Stimulated activated CD8-positive, alpha-beta memory T cell treated with anti-CD3 and anti-CD28 coated beads, Interleukin-7, amount 100 ng/mL, for 4 hours (primary cell): ENCODE measurements at regions not wholly inside any gene's neighbourhood (a gene's known extent, or its start where the extent isn't known, plus 50 kb on each side); places are given as distances from the start of the nearest gene placed in this dataset.
"Not testable (repeated sequence)": the region's sequence is repeated elsewhere in the genome, so short reads cannot be mapped to it uniquely, and the experiment has no call there.

Experiments used
- DNase-seq, 2 donors: peaks; one replicate each; pipeline ENCODE4 v3.0.0-alpha.2; 2020; ENCODE audit warnings: low read depth in 2 of 2

GRCh38 chr5:89566340-89566739, 683.4 kb upstream of the MEF2C start:
- no peak for DNase-seq

GRCh38 chr5:89560696-89561095, 677.7 kb upstream of the MEF2C start:
- no peak for DNase-seq

GRCh38 chr5:89556215-89556913, 673.4 kb upstream of the MEF2C start:
- DNase-seq: no peak

- DNase-seq: no peak
These were observed 663.7 kb upstream of the MEF2C start for GRCh38 chr5:89546657-89547056.

- DNase-seq: no peak
These were observed 662.6 kb upstream of the MEF2C start for GRCh38 chr5:89545626-89546025.

GRCh38 chr5:89545076-89545475, 662.1 kb upstream of the MEF2C start:
- DNase-seq: no peak

- DNase-seq: no peak
These were observed 659.8 kb upstream of the MEF2C start for GRCh38 chr5:89542736-89543135.

GRCh38 chr5:89537800-89538199, 654.8 kb upstream of the MEF2C start:
- DNase-seq: no peak

- DNase-seq: no peak
These were observed 653.0 kb upstream of the MEF2C start for GRCh38 chr5:89536020-89536419.

GRCh38 chr5:89535411-89535810, 652.4 kb upstream of the MEF2C start:
- no peak for DNase-seq

GRCh38 chr5:89534331-89534730, 651.3 kb upstream of the MEF2C start:
- DNase-seq: no peak

- no peak for DNase-seq
These were observed 641.8 kb upstream of the MEF2C start for GRCh38 chr5:89524785-89525184.

- DNase-seq: not testable (repeated sequence)
These were observed 640.9 kb upstream of the MEF2C start for GRCh38 chr5:89523867-89524266.

- no peak for DNase-seq
These were observed 637.8 kb upstream of the MEF2C start for GRCh38 chr5:89520771-89521170.

- DNase-seq: no peak
These were observed 630.5 kb upstream of the MEF2C start for GRCh38 chr5:89513299-89514044.

- no peak for DNase-seq
These were observed 621.1 kb upstream of the MEF2C start for GRCh38 chr5:89504051-89504450.

GRCh38 chr5:89499787-89500186, 616.8 kb upstream of the MEF2C start:
- no peak for DNase-seq

GRCh38 chr5:89498699-89499098, 615.7 kb upstream of the MEF2C start:
- no peak for DNase-seq

- DNase-seq: no peak
These were observed 610.4 kb upstream of the MEF2C start for GRCh38 chr5:89493414-89493813.

GRCh38 chr5:89484962-89485361, 602.0 kb upstream of the MEF2C start:
- no peak for DNase-seq

GRCh38 chr5:89480406-89481007, 597.5 kb upstream of the MEF2C start:
- no peak for DNase-seq

- no peak for DNase-seq
These were observed 595.9 kb upstream of the MEF2C start for GRCh38 chr5:89478851-89479250.

- no peak for DNase-seq
These were observed 590.2 kb upstream of the MEF2C start for GRCh38 chr5:89473196-89473595.
